ENCODE measurements at regions not wholly inside any gene's neighbourhood (a gene's known extent, or its start where the extent isn't known, plus 50 kb on each side); places are given as distances from the start of the nearest gene placed in this dataset.
"Not testable (repeated sequence)": the region's sequence is repeated elsewhere in the genome, so short reads cannot be mapped to it uniquely, and the experiment has no call there.

GRCh38 chr5:153939101-153939500 is 99.6 kb downstream of the FAM114A2 start:
- DNase-seq = no peak

GRCh38 chr5:153938191-153938842 is 100.4 kb downstream of the FAM114A2 start:
- no peak for DNase-seq

- no peak for DNase-seq
Observed at GRCh38 chr5:153937661-153938060, 101.0 kb downstream of the FAM114A2 start.

- not testable (repeated sequence) for DNase-seq
Observed at GRCh38 chr5:153935151-153935550, 103.6 kb downstream of the FAM114A2 start.

- DNase-seq = no peak
Observed at GRCh38 chr5:153926201-153926600, 112.5 kb downstream of the FAM114A2 start.

GRCh38 chr5:153919161-153919560 is 119.5 kb downstream of the FAM114A2 start:
- DNase-seq = no peak

- DNase-seq = no peak
Observed at GRCh38 chr5:153907170-153907775, 131.4 kb downstream of the FAM114A2 start.

- DNase-seq = no peak
Observed at GRCh38 chr5:153905219-153905618, 133.5 kb downstream of the FAM114A2 start.

GRCh38 chr5:153903321-153903720 is 135.4 kb downstream of the FAM114A2 start:
- DNase-seq = no peak

- no peak for DNase-seq
Observed at GRCh38 chr5:153902016-153902415, 136.7 kb downstream of the FAM114A2 start.

GRCh38 chr5:153901449-153901848 is 137.3 kb downstream of the FAM114A2 start:
- no peak for DNase-seq

GRCh38 chr5:153900703-153901395 is 137.9 kb downstream of the FAM114A2 start:
- DNase-seq = peak; percentile 19

GRCh38 chr5:153899746-153900145 is 139.0 kb downstream of the FAM114A2 start:
- no peak for DNase-seq

- no peak for DNase-seq
Observed at GRCh38 chr5:153896701-153897100, 142.0 kb downstream of the FAM114A2 start.

- no peak for DNase-seq
Observed at GRCh38 chr5:153896117-153896516, 142.6 kb downstream of the FAM114A2 start.

GRCh38 chr5:153895266-153895665 is 143.4 kb downstream of the FAM114A2 start:
- DNase-seq = no peak

- no peak for DNase-seq
Observed at GRCh38 chr5:153893817-153894216, 144.9 kb downstream of the FAM114A2 start.

GRCh38 chr5:153891394-153891793 is 147.3 kb downstream of the FAM114A2 start:
- no peak for DNase-seq

GRCh38 chr5:153888781-153889180 is 149.9 kb downstream of the FAM114A2 start:
- DNase-seq = no peak

GRCh38 chr5:153885141-153885540 is 153.6 kb downstream of the FAM114A2 start:
- DNase-seq = no peak

GRCh38 chr5:153884612-153884957 is 154.1 kb downstream of the FAM114A2 start:
- no peak for DNase-seq

GRCh38 chr5:153883854-153884611 is 154.7 kb downstream of the FAM114A2 start:
- DNase-seq = no peak

GRCh38 chr5:153881687-153882086 is 157.0 kb downstream of the FAM114A2 start:
- DNase-seq = no peak

GRCh38 chr5:153880106-153880505 is 158.6 kb downstream of the FAM114A2 start:
- no peak for DNase-seq

Measured in femur (tissue), 1 donor.